NT2/D1 (cell line): ENCODE measurements at regions not wholly inside any gene's neighbourhood (a gene's known extent, or its start where the extent isn't known, plus 50 kb on each side); places are given as distances from the start of the nearest gene placed in this dataset.

Source experiments
- DNase-seq: peaks from one replicate; pipeline ENCODE4 v3.0.0-alpha.2; 2011; ENCODE audit warnings: low read depth, low spot score
- H3K27me3 ChIP-seq: 2 replicates; pipeline ENCODE4 v1.6.0; 2011; ENCODE audit warnings: mild to moderate bottlenecking; ENCODE audit not compliant: insufficient read length, insufficient read depth
- H3K36me3 ChIP-seq: 2 replicates; pipeline ENCODE4 v1.6.1; 2011; ENCODE audit warnings: mild to moderate bottlenecking, low read length, mixed read lengths; ENCODE audit not compliant: insufficient read depth, insufficient read length
- H3K4me1 ChIP-seq: 2 replicates; pipeline ENCODE4 v1.5.1; 2011; ENCODE audit not compliant: insufficient read depth, insufficient read length
- H3K4me3 ChIP-seq: 2 replicates; pipeline ENCODE4 v1.5.1; 2011; ENCODE audit warnings: low read depth; ENCODE audit not compliant: insufficient read length
- H3K9ac ChIP-seq: 2 replicates; pipeline ENCODE4 v1.6.0; 2011; ENCODE audit warnings: low read depth; ENCODE audit not compliant: insufficient read length
- H3K9me3 ChIP-seq: 2 replicates; pipeline ENCODE4 v1.5.1; 2011; ENCODE audit warnings: mild to moderate bottlenecking, low read length; ENCODE audit not compliant: insufficient read depth
- SUZ12 ChIP-seq: IDR thresholded peaks from 2 replicates; pipeline ENCODE4 v1.6.1; 2011; ENCODE audit not compliant: insufficient read length, insufficient read depth; ENCODE audit errors: extremely low read depth
- YY1 ChIP-seq: IDR thresholded peaks from 2 replicates; pipeline ENCODE4 v1.6.1; 2011; ENCODE audit not compliant: insufficient read length, insufficient read depth
- ZNF274 ChIP-seq: IDR thresholded peaks from 2 replicates; pipeline ENCODE4 v1.6.1; 2011; ENCODE audit warnings: mild to moderate bottlenecking, low read depth, low read length

- Histone ChIP-seq H3K36me3 (no peaks in the 10 kb centered on the region), H3K4me1 (no peaks in the 10 kb centered on the region), H3K4me3 (no peak overlapping the region), H3K27me3 (no peaks in the 10 kb centered on the region), H3K9ac (no peak overlapping the region), H3K9me3 (no peaks in the 10 kb centered on the region)
- TF ChIP-seq YY1 (no peak), ZNF274 (no peak), SUZ12 (no peak)
- no peak for DNase-seq
These were observed 191.8 kb upstream of the CCNG1 start for GRCh38 chr5:163245584-163245983.

- Histone ChIP-seq H3K4me3 (no peak overlapping the region), H3K4me1 (no peaks in the 10 kb centered on the region), H3K36me3 (no peaks in the 10 kb centered on the region), H3K9ac (no peak overlapping the region), H3K9me3 (no peaks in the 10 kb centered on the region), H3K27me3 (no peaks in the 10 kb centered on the region)
- DNase-seq, result no peak
- no peak for TF ChIP-seq SUZ12
- TF ChIP-seq ZNF274, result no peak
- no peak for TF ChIP-seq YY1
These were observed 189.1 kb upstream of the CCNG1 start for GRCh38 chr5:163248333-163248732.

- no peaks in the 10 kb centered on the region for H3K27me3 ChIP-seq
- no peaks in the 10 kb centered on the region for H3K9me3 ChIP-seq
- H3K9ac ChIP-seq, result no peak overlapping the region
- H3K4me3 ChIP-seq, result no peak overlapping the region
- no peaks in the 10 kb centered on the region for H3K36me3 ChIP-seq
- DNase-seq, result no peak
- H3K4me1 ChIP-seq, result no peaks in the 10 kb centered on the region
- TF ChIP-seq SUZ12, result no peak
- no peak for TF ChIP-seq YY1
- TF ChIP-seq ZNF274, result no peak
These were observed 188.5 kb upstream of the CCNG1 start for GRCh38 chr5:163248871-163249270.

- H3K4me3 ChIP-seq, result no peak overlapping the region
- no peaks in the 10 kb centered on the region for H3K4me1 ChIP-seq
- no peaks in the 10 kb centered on the region for H3K27me3 ChIP-seq
- TF ChIP-seq SUZ12, result no peak
- no peak for TF ChIP-seq YY1
- no peak for TF ChIP-seq ZNF274
- no peaks in the 10 kb centered on the region for H3K36me3 ChIP-seq
- H3K9ac ChIP-seq, result no peak overlapping the region
- DNase-seq, result no peak
- no peaks in the 10 kb centered on the region for H3K9me3 ChIP-seq
These were observed 184.4 kb upstream of the CCNG1 start for GRCh38 chr5:163252950-163253349.

GRCh38 chr5:163259495-163259894 lies 177.9 kb upstream of the CCNG1 start:
- Histone ChIP-seq H3K4me1 (no peaks in the 10 kb centered on the region), H3K27me3 (no peaks in the 10 kb centered on the region), H3K4me3 (no peak overlapping the region), H3K9ac (no peak overlapping the region), H3K9me3 (no peaks in the 10 kb centered on the region), H3K36me3 (no peaks in the 10 kb centered on the region)
- DNase-seq, result no peak
- TF ChIP-seq ZNF274 (no peak), YY1 (no peak), SUZ12 (no peak)

- no peaks in the 10 kb centered on the region for H3K27me3 ChIP-seq
- TF ChIP-seq ZNF274, result no peak
- no peak for TF ChIP-seq SUZ12
- TF ChIP-seq YY1, result no peak
- no peaks in the 10 kb centered on the region for H3K9me3 ChIP-seq
- DNase-seq, result no peak
- H3K9ac ChIP-seq, result no peak overlapping the region
- H3K36me3 ChIP-seq, result no peaks in the 10 kb centered on the region
- no peak overlapping the region for H3K4me3 ChIP-seq
- no peaks in the 10 kb centered on the region for H3K4me1 ChIP-seq
These were observed 176.9 kb upstream of the CCNG1 start for GRCh38 chr5:163260471-163260870.

GRCh38 chr5:163260961-163261360 lies 176.4 kb upstream of the CCNG1 start:
- no peak for TF ChIP-seq SUZ12
- no peak for TF ChIP-seq ZNF274
- no peak for TF ChIP-seq YY1
- Histone ChIP-seq H3K9ac (no peak overlapping the region), H3K36me3 (no peaks in the 10 kb centered on the region), H3K27me3 (no peaks in the 10 kb centered on the region), H3K4me1 (no peaks in the 10 kb centered on the region), H3K4me3 (no peak overlapping the region), H3K9me3 (no peaks in the 10 kb centered on the region)
- DNase-seq, result no peak
